NCI-H1436 (cell line): ENCODE measurements at regions not wholly inside any gene's neighbourhood (a gene's known extent, or its start where the extent isn't known, plus 50 kb on each side); places are given as distances from the start of the nearest gene placed in this dataset.

Source experiments
- DNase-seq: peaks from one replicate; lab custom pipeline; 2025; lab: John Stamatoyannopoulos, UW

DNA sequence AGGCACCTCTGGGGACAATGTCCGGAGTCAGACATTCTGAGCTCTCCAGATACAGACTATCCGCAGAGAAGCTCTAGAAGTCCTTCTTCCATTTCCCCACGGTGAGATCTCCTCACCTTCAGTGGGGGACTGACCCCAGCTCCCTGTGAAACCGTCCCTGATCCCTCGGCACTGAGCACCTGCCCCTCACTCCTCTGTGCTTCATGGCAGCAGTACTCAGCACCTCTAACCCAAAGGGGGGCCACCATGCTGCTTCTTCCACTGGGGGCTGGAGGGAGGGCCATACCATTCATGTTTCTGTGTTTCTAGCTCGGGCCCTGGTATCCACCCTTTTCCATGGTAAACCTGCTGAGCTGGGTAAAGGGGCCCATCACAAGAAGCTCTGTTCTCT lies 321.7 kb downstream of the BRD1 start:
- no peak for DNase-seq

DNA sequence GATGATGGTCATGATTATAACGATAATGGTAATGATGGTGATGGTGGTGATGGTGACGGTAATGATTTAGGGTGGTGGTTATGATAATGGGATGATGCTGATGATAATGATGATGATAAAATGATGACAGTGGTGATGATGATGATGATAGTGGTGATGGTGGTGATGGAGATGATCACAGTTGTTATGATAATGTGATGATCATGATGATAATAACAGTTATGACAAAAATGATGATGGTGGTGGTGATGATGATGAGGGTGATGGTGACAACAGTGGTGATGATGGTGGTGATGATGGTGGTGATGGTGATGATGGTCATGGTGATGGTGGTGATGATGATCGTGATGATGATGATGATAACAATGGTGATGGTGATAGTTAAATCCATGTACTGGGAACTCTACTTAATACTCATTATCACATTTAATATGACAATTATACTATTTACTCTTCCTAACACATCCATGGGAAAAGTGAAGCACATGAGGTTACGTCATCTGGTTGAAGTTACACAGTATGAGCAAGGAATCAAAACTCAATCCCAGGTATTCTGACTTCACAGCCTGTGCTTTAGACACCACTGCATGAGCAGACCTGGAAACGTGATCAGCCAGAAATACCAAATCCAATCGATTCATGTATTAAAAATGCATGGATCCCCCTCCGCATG lies 322.2 kb downstream of the BRD1 start:
- no peak for DNase-seq

DNA sequence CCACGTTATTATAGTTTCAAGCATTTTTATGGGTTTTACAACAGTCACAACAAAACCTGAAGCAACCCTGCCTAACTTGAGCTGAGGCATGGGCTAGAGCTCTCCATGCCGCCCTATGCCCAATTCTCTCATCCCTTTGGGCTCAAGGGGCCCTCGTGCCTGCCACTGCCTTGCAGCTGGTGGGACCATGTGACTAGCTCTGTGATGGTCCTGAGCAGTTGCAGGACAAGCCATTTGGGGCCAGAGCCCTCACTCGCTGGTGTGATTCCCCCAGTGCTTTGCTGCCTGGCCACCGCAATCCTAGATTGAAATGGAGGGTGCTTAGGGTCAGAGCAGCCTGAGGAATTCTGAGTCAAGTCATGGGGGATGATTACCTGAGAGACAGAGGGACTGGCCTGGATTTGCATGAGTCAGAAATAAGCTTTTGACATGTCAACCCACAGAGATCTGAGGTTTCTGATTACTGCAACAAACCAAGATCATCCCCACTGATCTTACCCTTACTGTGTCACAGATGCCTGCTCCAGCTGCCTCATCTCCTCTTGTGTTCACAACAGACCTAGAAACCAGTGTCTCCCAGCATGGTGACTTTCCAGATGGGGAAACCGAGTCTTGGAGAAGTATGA lies 323.7 kb downstream of the BRD1 start:
- DNase-seq: no peak

DNA sequence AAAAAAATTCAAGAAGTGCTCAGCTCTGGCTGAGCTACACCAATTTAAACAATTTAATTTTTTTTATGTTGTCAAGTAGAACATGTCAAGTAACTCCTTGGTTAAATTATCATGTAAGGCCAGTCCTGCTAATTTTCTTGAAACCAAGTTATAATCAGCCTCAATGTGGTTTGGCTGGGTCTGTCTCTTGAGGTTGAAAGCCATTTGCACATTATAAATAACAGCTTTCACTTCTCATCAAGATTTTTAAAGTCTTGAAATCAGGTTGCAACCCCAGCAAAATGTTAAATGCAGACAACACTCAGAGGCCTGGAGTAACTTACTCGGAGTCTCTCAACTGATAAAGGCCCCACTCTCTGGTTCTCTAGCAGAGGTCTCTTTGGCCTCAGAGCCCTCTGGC lies 324.4 kb downstream of the BRD1 start:
- DNase-seq: no peak

DNA sequence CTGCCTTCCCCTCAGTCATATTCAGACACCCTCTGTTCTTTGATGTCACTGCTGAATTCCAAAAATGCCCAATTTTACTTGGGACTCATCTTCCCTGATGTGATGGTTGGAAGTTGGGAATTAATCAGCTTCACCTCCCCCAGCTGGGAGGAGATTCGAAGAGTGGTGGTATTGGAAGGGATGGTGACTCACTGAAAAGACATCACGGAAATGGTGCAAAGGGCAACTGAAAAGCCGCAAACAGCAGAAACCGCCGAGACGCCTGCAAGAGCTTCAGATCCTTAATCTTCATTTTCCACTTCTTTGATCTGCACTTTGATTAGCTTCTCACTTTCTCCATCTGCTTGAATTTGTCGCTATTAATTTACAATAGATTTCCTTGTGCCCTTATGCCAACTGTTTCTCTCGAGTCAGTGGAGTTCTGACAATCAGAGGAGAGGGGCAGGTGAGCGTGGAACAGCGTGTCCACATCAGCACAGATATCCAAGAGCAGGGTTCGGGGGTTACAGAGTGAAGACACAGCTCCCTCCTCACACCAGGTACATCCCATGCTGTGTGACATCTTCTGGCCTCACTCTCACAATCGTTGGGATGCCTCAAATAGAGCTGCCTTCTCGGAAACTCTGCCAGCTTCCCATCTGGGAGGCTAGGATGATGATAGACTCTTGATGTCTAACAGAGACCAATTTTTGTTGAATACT lies 325.4 kb downstream of the BRD1 start:
- no peak for DNase-seq

GRCh38 chr22:49500942-49501395 lies 326.7 kb downstream of the BRD1 start:
- DNase-seq: no peak

DNA sequence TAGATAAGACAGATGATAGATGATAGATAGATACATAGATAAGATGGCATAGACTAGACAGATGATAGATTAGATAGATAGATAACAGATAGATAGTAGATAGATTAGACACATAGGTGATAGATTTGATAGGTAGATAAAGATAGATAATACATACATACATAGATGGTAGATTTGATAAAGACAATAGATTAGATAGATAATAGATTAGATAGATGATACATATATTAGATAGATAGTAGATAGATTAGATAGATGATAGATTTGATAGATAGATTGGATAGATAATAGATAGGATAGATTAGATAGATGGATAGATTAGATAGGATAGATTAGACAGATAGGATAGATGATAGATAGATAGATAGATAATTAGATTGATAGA lies 327.6 kb downstream of the BRD1 start:
- DNase-seq: no peak

GRCh38 chr22:49499433-49500075 lies 328.1 kb downstream of the BRD1 start:
- DNase-seq: no peak

- DNase-seq: no peak
Measured at GRCh38 chr22:49497266-49497665, 330.4 kb downstream of the BRD1 start.

- no peak for DNase-seq
Measured at GRCh38 chr22:49494555-49494954, 333.1 kb downstream of the BRD1 start.

- DNase-seq: no peak
Measured at GRCh38 chr22:49492741-49493251, 334.9 kb downstream of the BRD1 start.

GRCh38 chr22:49492308-49492707 lies 335.4 kb downstream of the BRD1 start:
- no peak for DNase-seq

DNA sequence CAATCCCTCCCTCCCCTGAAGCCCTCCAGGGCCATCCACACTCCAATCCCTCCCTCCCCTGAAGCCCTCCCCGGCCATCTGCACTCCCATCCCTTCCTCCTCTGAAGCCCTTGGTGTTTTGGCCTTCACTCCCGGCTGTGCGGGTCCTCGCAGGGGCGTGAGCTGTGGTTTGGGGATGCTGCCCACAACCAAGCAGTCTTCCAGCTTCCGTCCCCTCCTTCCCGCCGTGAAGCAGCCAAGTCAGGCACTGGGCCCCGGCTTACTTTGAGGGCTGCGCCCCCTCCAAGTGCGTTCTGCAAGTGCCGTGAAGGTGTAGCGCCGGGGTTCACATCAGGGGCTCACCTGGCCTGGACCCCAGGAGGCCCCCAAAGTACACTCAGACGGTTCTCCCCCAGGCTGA lies 335.9 kb downstream of the BRD1 start:
- DNase-seq: no peak

DNA sequence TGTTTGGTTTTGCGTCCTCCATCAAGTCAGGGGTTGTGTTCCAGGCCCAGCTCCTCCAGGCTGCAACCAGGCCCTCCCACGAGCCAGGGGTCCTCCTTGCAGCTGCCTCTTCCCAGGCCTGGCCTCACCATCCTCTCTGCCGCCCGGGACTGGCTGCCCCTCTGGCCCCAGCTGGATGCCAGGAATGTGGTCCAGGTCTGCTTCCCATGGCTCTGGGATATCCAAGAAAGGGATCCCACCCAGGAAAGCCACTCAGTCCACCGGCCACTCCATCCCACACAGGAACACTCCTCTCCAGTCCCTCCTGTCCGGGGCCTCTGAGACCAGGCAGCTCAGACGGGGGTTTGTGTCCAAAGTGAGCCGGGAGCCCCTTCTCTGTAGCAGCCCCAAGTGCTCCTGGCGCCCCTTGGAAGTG lies 336.4 kb downstream of the BRD1 start:
- DNase-seq: no peak

DNA sequence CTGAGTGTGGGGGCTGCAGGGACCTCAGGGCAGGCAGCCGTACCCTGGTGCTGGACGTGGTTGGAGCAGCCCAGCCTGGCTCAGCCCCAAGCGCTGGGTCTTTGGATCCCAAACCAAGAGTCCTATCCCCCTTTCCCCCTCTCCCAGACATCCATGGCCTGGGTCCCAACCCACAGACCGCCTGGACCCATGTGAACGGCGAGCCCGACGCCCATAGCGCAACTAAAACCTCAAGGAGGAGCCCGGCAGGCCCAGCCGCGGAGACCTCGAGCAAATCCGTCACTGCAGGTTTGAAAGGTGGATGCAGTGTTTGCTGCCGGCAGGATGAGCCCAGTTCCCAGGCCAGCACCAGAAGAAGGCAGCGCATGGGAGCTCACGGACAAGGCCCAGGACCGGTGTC lies 337.0 kb downstream of the BRD1 start:
- DNase-seq: no peak

GRCh38 chr22:49489821-49490220 lies 337.9 kb downstream of the BRD1 start:
- no peak for DNase-seq

DNA sequence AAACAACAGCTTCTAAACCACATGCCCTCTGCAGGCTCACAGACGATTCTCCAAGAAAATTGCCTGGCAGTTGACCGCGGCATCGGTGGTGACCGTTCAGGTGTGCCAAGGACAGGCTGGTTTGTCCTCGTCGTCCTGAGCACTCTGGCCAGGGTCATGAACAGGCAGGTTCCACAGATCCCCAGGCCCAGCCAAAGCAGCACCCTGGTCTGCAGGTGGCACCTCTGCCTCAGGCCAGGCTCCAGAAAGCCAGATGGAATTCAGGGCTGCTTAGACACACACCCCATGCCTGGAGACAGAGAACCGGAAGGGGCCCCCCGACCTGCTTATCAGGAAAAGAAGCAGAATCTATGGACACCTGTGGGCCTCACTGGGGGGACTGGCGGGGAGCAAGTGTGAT lies 338.7 kb downstream of the BRD1 start:
- no peak for DNase-seq

GRCh38 chr22:49487950-49488349 lies 339.7 kb downstream of the BRD1 start:
- DNase-seq: no peak

- DNase-seq: no peak
Measured at GRCh38 chr22:49486225-49486624, 341.4 kb downstream of the BRD1 start.

DNA sequence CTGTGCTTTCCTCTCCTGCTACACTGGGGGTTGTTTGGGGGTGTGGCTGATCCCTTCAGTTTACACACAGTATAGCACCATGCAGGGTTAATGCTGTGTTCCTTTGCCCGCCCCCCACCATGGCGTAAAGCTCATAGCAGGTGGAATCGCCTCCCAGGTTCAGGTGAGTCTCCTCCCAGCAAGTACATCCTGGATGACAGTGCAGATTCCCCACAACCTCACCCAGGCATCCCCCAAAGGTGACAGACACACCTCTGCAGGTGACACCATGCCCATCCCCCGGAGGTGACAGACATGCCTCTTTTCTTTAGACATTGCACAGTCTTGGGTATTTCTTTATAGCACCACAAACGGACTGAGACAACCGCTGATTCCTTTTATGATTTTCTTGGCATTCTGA lies 343.7 kb downstream of the BRD1 start:
- DNase-seq: no peak

- no peak for DNase-seq
Measured at GRCh38 chr22:49483281-49483870, 344.3 kb downstream of the BRD1 start.

GRCh38 chr22:49482811-49483210 lies 344.9 kb downstream of the BRD1 start:
- DNase-seq: no peak
